Liver (tissue), 8 donors: ENCODE measurements at regions not wholly inside any gene's neighbourhood (a gene's known extent, or its start where the extent isn't known, plus 50 kb on each side); places are given as distances from the start of the nearest gene placed in this dataset.
A peak's percentile ranks its signal among the peaks of the same experiment; 100 is the strongest.

Experiments
- DNase-seq: peaks from one replicate; pipeline ENCODE4 v3.0.0-alpha.2; 2017; ENCODE audit warnings: low spot score
- H3K27ac ChIP-seq, 2 donors: one replicate each; pipeline ENCODE4 v1.7.0; 2013; ENCODE audit warnings: inconsistent platforms in 2 of 2, low read length in 2 of 2, control low read depth in 1 of 2, low read depth in 1 of 2, mild to moderate bottlenecking in 1 of 2
- H3K27me3 ChIP-seq, 4 donors: one replicate each; pipeline versions ENCODE4 v1.6.1 to v1.7.0; 2013; ENCODE audit warnings: low read length in 3 of 4, inconsistent platforms in 1 of 4, mild to moderate bottlenecking in 1 of 4, moderate library complexity in 1 of 4; ENCODE audit not compliant: control insufficient read depth in 4 of 4, insufficient read depth in 4 of 4
- H3K36me3 ChIP-seq, 4 donors: one replicate each; pipeline versions ENCODE4 v1.6.1 to v1.7.0; 2013; ENCODE audit warnings: low read length in 3 of 4, mild to moderate bottlenecking in 3 of 4, low read depth in 1 of 4, moderate library complexity in 1 of 4; ENCODE audit not compliant: control insufficient read depth in 4 of 4, insufficient read depth in 3 of 4
- H3K4me1 ChIP-seq, 4 donors: one replicate each; pipeline versions ENCODE4 v1.6.1 to v1.7.0; 2013; ENCODE audit warnings: low read length in 3 of 4, mild to moderate bottlenecking in 3 of 4, moderate library complexity in 1 of 4; ENCODE audit not compliant: control insufficient read depth in 4 of 4, insufficient read depth in 4 of 4
- H3K4me3 ChIP-seq, 3 donors: one replicate each; pipeline versions ENCODE4 v1.6.1 to v1.7.0; 2013; ENCODE audit warnings: low read length in 3 of 3, control low read depth in 1 of 3, low read depth in 1 of 3, mild to moderate bottlenecking in 1 of 3
- H3K9ac ChIP-seq, 2 donors: one replicate each; pipeline ENCODE4 v1.7.0; 2013; ENCODE audit warnings: low read length in 2 of 2, mild to moderate bottlenecking in 2 of 2, moderate library complexity in 2 of 2, control low read depth in 1 of 2, low read depth in 1 of 2
- H3K9me3 ChIP-seq, 4 donors: one replicate each; pipeline versions ENCODE4 v1.6.1 to v1.7.0; 2013; ENCODE audit warnings: low read length in 3 of 4; ENCODE audit not compliant: control insufficient read depth in 4 of 4
- EGR1 ChIP-seq, 2 donors: IDR thresholded peaks; 2 replicates each; pipeline ENCODE4 v1.6.1; 2016 to 2018; ENCODE audit warnings: antibody characterized with exemption in 2 of 2, low read depth in 2 of 2
- FOXA1 ChIP-seq: IDR thresholded peaks from 2 replicates; pipeline ENCODE4 v1.6.1; 2016; ENCODE audit warnings: antibody characterized with exemption
- FOXA2 ChIP-seq: IDR thresholded peaks from 2 replicates; pipeline ENCODE4 v1.6.1; 2016; ENCODE audit warnings: antibody characterized with exemption
- HNF4A ChIP-seq, 2 donors: conservative IDR thresholded peaks; 2 replicates each; pipeline ENCODE4 v1.6.1; 2016; ENCODE audit warnings: antibody characterized with exemption in 2 of 2, mild to moderate bottlenecking in 2 of 2
- HNF4G ChIP-seq: IDR thresholded peaks from 2 replicates; pipeline ENCODE4 v1.6.1; 2016; ENCODE audit warnings: antibody characterized with exemption
- MAX ChIP-seq: IDR thresholded peaks from 2 replicates; pipeline ENCODE4 v1.6.1; 2016; ENCODE audit warnings: antibody characterized with exemption
- NR2F2 ChIP-seq: IDR thresholded peaks from 2 replicates; pipeline ENCODE4 v1.6.1; 2016; ENCODE audit warnings: antibody characterized with exemption
- RAD21 ChIP-seq, 2 donors: IDR thresholded peaks; 2 replicates each; pipeline ENCODE4 v1.6.1; 2016; ENCODE audit warnings: antibody characterized with exemption in 2 of 2, mild to moderate bottlenecking in 2 of 2
- RXRA ChIP-seq, 2 donors: IDR thresholded peaks; 2 replicates each; pipeline ENCODE4 v1.6.1; 2017 to 2018; ENCODE audit warnings: antibody characterized with exemption in 2 of 2, mild to moderate bottlenecking in 1 of 2
- SP1 ChIP-seq: IDR thresholded peaks from 2 replicates; pipeline ENCODE4 v1.6.1; 2018; ENCODE audit warnings: antibody characterized with exemption, mild to moderate bottlenecking
- TAF1 ChIP-seq: conservative IDR thresholded peaks from 2 replicates; pipeline ENCODE4 v1.6.1; 2016; ENCODE audit warnings: antibody characterized with exemption, mild to moderate bottlenecking
- YY1 ChIP-seq: IDR thresholded peaks from 2 replicates; pipeline ENCODE4 v1.6.1; 2016; ENCODE audit warnings: antibody characterized with exemption, mild to moderate bottlenecking
- WGBS: extraction: QIAGEN DNeasy Blood & Tissue Kit; methylation state at CpG from one replicate; pipeline ENCODE4 v1.1.7; 2013; 5-methylcytosine and 5-hydroxymethylcytosine counted together
- TF ChIP-seq, protein P1 (sequence below): IDR thresholded peaks from 2 replicates; pipeline ENCODE4 v1.6.1; 2016; ENCODE audit warnings: antibody characterized with exemption, mild to moderate bottlenecking
- TF ChIP-seq, protein P2 (sequence below): fragments of 150-350 bp; IDR thresholded peaks from 2 replicates; pipeline ENCODE4 v1.5.1; 2017; ENCODE audit warnings: improper control_type of control experiment, low read depth, low read length; ENCODE audit not compliant: missing input control
- TF ChIP-seq, protein P3 (sequence below): IDR thresholded peaks from 2 replicates; pipeline ENCODE4 v1.6.1; 2016; ENCODE audit warnings: antibody characterized with exemption
- donor health status: healthy.
- donor health status: healthy.
- donor health status: healthy.
- donor health status: healthy.
- donor health status: healthy.

GRCh38 chr5:152556784-152557183, 151.7 kb upstream of the NMUR2 start:
- TF ChIP-seq EGR1 (IDR thresholded peaks at IDR 0.05; ENCODE audit: low read depth in 2 of 2) = no peak
- no peak for TF ChIP-seq HNF4G
- no peak for TF ChIP-seq RAD21 (IDR thresholded peaks at IDR 0.05)
- no peak for TF ChIP-seq MAX
- TF ChIP-seq YY1 = no peak
- TF ChIP-seq SP1 = no peak
- no peak for TF ChIP-seq FOXA2
- no peak for TF ChIP-seq NR2F2
- TF ChIP-seq RXRA (IDR thresholded peaks at IDR 0.05) = no peak
- TF ChIP-seq, protein P1, sequence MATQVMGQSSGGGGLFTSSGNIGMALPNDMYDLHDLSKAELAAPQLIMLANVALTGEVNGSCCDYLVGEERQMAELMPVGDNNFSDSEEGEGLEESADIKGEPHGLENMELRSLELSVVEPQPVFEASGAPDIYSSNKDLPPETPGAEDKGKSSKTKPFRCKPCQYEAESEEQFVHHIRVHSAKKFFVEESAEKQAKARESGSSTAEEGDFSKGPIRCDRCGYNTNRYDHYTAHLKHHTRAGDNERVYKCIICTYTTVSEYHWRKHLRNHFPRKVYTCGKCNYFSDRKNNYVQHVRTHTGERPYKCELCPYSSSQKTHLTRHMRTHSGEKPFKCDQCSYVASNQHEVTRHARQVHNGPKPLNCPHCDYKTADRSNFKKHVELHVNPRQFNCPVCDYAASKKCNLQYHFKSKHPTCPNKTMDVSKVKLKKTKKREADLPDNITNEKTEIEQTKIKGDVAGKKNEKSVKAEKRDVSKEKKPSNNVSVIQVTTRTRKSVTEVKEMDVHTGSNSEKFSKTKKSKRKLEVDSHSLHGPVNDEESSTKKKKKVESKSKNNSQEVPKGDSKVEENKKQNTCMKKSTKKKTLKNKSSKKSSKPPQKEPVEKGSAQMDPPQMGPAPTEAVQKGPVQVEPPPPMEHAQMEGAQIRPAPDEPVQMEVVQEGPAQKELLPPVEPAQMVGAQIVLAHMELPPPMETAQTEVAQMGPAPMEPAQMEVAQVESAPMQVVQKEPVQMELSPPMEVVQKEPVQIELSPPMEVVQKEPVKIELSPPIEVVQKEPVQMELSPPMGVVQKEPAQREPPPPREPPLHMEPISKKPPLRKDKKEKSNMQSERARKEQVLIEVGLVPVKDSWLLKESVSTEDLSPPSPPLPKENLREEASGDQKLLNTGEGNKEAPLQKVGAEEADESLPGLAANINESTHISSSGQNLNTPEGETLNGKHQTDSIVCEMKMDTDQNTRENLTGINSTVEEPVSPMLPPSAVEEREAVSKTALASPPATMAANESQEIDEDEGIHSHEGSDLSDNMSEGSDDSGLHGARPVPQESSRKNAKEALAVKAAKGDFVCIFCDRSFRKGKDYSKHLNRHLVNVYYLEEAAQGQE = no peak
- Histone ChIP-seq H3K27ac (no peak overlapping the region), H3K4me1 (peaks cover 0 to 6% (median 0%) of the 10 kb centered on the region in 4 donors), H3K4me3 (no peak overlapping the region), H3K9me3 (no peaks in the 10 kb centered on the region), H3K27me3 (no peaks in the 10 kb centered on the region), H3K36me3 (no peaks in the 10 kb centered on the region), H3K9ac (no peak overlapping the region)
- DNase-seq = no peak
- WGBS = 40% methylated on average over 4 of the region's 4 CpGs

DNA sequence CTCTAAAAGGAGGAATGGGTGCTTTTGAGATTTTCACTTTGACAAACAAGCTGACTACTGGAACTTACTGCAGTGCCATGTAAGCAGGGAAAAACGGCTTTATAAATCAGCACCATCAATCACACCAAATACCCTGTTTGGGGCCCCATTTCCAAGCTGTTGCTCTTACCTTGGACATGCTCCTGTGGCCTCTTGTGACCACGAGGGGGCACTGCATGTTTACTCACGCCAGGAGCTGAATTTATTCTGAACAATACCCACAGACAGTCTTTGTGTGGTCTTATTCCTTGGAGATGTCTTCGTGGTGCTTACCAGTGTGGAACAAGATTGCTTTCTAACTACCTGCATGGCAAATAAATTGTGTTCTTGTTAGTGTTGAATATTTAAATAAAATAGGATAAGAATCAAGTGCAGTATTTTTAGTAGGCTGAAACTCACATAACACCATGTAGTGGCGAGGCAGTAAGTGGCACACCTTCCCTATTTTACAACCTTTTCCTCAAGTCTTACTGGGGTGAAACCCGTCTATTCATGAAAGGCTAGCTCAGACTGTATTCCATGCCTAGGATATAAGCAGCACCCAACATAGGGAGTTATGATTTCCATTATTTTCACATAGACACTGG, 155.5 kb upstream of the NMUR2 start:
- no peaks in the 10 kb centered on the region for H3K36me3 ChIP-seq
- TF ChIP-seq RAD21 (IDR thresholded peaks at IDR 0.05) (peak; percentile 82 to 91), YY1 (no peak)
- TF ChIP-seq, protein P2, sequence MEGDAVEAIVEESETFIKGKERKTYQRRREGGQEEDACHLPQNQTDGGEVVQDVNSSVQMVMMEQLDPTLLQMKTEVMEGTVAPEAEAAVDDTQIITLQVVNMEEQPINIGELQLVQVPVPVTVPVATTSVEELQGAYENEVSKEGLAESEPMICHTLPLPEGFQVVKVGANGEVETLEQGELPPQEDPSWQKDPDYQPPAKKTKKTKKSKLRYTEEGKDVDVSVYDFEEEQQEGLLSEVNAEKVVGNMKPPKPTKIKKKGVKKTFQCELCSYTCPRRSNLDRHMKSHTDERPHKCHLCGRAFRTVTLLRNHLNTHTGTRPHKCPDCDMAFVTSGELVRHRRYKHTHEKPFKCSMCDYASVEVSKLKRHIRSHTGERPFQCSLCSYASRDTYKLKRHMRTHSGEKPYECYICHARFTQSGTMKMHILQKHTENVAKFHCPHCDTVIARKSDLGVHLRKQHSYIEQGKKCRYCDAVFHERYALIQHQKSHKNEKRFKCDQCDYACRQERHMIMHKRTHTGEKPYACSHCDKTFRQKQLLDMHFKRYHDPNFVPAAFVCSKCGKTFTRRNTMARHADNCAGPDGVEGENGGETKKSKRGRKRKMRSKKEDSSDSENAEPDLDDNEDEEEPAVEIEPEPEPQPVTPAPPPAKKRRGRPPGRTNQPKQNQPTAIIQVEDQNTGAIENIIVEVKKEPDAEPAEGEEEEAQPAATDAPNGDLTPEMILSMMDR = peak; percentile 71
- H3K4me1 ChIP-seq = peaks cover 0 to 6% (median 0%) of the 10 kb centered on the region in 4 donors
- no peak overlapping the region for H3K27ac ChIP-seq
- H3K9ac ChIP-seq = no peak overlapping the region
- H3K27me3 ChIP-seq = no peaks in the 10 kb centered on the region
- peak; percentile 36 for DNase-seq
- H3K9me3 ChIP-seq = no peaks in the 10 kb centered on the region
- 34% methylated on average over 6 of the region's 6 CpGs for WGBS
- H3K4me3 ChIP-seq = no peak overlapping the region

GRCh38 chr5:152568016-152568415, 162.9 kb upstream of the NMUR2 start:
- Histone ChIP-seq H3K27me3 (no peaks in the 10 kb centered on the region), H3K27ac (no peak overlapping the region), H3K4me3 (no peak overlapping the region), H3K36me3 (no peaks in the 10 kb centered on the region), H3K4me1 (no peaks in the 10 kb centered on the region), H3K9me3 (no peaks in the 10 kb centered on the region), H3K9ac (no peak overlapping the region)
- TF ChIP-seq NR2F2 (no peak), RAD21 (IDR thresholded peaks at IDR 0.05) (no peak), MAX (no peak), HNF4A (conservative IDR thresholded peaks at IDR 0.05) (no peak), YY1 (no peak), FOXA1 (no peak), TAF1 (no peak)
- TF ChIP-seq, protein P2 = no peak
- TF ChIP-seq, protein P3, sequence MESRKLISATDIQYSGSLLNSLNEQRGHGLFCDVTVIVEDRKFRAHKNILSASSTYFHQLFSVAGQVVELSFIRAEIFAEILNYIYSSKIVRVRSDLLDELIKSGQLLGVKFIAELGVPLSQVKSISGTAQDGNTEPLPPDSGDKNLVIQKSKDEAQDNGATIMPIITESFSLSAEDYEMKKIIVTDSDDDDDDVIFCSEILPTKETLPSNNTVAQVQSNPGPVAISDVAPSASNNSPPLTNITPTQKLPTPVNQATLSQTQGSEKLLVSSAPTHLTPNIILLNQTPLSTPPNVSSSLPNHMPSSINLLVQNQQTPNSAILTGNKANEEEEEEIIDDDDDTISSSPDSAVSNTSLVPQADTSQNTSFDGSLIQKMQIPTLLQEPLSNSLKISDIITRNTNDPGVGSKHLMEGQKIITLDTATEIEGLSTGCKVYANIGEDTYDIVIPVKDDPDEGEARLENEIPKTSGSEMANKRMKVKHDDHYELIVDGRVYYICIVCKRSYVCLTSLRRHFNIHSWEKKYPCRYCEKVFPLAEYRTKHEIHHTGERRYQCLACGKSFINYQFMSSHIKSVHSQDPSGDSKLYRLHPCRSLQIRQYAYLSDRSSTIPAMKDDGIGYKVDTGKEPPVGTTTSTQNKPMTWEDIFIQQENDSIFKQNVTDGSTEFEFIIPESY = no peak
- DNase-seq = no peak
- WGBS = 74% methylated on average over 2 of the region's 2 CpGs
